SK-N-SH (cell line): ENCODE measurements at regions not wholly inside any gene's neighbourhood (a gene's known extent, or its start where the extent isn't known, plus 50 kb on each side); places are given as distances from the start of the nearest gene placed in this dataset.

Experiments used
- CHD2 ChIP-seq: fragments of 150-350 bp; IDR thresholded peaks from 2 replicates; pipeline ENCODE4 v1.6.1; 2018; ENCODE audit warnings: low read length; ENCODE audit not compliant: partially characterized antibody
- EP300 ChIP-seq, 2 experiments: IDR thresholded peaks; 2 replicates each; pipeline versions ENCODE4 v1.4.0 to v1.6.1; 2012; ENCODE audit warnings: borderline replicate concordance in 1 of 2, low read depth in 1 of 2, low read length in 1 of 2
- EZH2phosphoT487 ChIP-seq: fragments of 200-600 bp; sonication (generic); IDR thresholded peaks from 2 replicates; pipeline ENCODE4 v1.6.1; 2017; ENCODE audit warnings: low read depth, mixed run types, mild to moderate bottlenecking, antibody characterized with exemption, moderate library complexity, borderline replicate concordance
- GABPA ChIP-seq: IDR thresholded peaks from 2 replicates; pipeline ENCODE4 v1.4.0; 2012; ENCODE audit warnings: low read depth, mild to moderate bottlenecking
- POLR2AphosphoS5 ChIP-seq: IDR thresholded peaks from 2 replicates; pipeline ENCODE4 v1.6.1; 2012; ENCODE audit warnings: low read depth, low read length
- RFX5 ChIP-seq: IDR thresholded peaks from 2 replicates; pipeline ENCODE4 v1.6.1; 2012; ENCODE audit warnings: mild to moderate bottlenecking, improper control_type of control experiment, low read length
- SIN3A ChIP-seq: IDR thresholded peaks from 2 replicates; pipeline ENCODE4 v1.6.1; 2012; ENCODE audit warnings: low read depth, mild to moderate bottlenecking, low read length, moderate library complexity, borderline replicate concordance
- SMC3 ChIP-seq: IDR thresholded peaks from 2 replicates; pipeline ENCODE4 v1.6.1; 2012; ENCODE audit warnings: low read depth, low read length, improper control_type of control experiment
- TAF1 ChIP-seq: IDR thresholded peaks from 2 replicates; pipeline ENCODE4 v1.6.1; 2012; ENCODE audit warnings: low read depth, mild to moderate bottlenecking, low read length, moderate library complexity, borderline replicate concordance
- TF ChIP-seq, protein P1 (sequence below): fragments of 200-600 bp; sonication (generic); IDR thresholded peaks from 2 replicates; pipeline ENCODE4 v1.6.1; 2017; ENCODE audit warnings: antibody characterized with exemption, mild to moderate bottlenecking, moderate library complexity
- TF ChIP-seq, protein P2 (sequence below): IDR thresholded peaks from 2 replicates; pipeline ENCODE4 v1.4.0; 2012; ENCODE audit warnings: low read depth
- TF ChIP-seq, protein P3 (sequence below): IDR thresholded peaks from 2 replicates; pipeline ENCODE4 v1.6.1; 2012; ENCODE audit warnings: mild to moderate bottlenecking, low read depth, low read length, moderate library complexity

DNA sequence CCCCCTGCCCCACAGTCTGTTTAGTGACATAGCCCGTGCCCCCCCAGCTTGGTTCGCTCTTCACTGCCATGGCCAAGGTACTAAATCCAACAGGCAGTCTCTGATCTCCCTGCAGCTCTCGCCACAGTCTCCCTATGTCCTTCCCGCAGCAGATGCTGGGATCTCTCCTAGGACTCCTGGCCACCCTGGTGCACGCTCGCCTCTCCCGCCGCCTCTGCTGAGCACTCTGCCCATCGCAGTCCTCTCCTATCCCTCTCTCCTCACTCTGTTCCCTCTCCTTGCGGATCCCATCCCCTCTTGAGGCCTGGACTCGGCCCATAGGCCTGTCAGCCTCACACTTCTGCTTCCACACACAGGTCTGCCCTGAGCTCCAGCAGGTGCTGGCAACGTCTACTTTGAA is 204.8 kb upstream of the TCERG1L start:
- TF ChIP-seq, protein P1, sequence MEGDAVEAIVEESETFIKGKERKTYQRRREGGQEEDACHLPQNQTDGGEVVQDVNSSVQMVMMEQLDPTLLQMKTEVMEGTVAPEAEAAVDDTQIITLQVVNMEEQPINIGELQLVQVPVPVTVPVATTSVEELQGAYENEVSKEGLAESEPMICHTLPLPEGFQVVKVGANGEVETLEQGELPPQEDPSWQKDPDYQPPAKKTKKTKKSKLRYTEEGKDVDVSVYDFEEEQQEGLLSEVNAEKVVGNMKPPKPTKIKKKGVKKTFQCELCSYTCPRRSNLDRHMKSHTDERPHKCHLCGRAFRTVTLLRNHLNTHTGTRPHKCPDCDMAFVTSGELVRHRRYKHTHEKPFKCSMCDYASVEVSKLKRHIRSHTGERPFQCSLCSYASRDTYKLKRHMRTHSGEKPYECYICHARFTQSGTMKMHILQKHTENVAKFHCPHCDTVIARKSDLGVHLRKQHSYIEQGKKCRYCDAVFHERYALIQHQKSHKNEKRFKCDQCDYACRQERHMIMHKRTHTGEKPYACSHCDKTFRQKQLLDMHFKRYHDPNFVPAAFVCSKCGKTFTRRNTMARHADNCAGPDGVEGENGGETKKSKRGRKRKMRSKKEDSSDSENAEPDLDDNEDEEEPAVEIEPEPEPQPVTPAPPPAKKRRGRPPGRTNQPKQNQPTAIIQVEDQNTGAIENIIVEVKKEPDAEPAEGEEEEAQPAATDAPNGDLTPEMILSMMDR, result no peak
- no peak for TF ChIP-seq SMC3
- no peak for TF ChIP-seq POLR2AphosphoS5
- no peak for TF ChIP-seq EP300 (IDR thresholded peaks at IDR 0.05; ENCODE audit: borderline replicate concordance in 1 of 2, low read depth in 1 of 2, low read length in 1 of 2)
- TF ChIP-seq, protein P2, sequence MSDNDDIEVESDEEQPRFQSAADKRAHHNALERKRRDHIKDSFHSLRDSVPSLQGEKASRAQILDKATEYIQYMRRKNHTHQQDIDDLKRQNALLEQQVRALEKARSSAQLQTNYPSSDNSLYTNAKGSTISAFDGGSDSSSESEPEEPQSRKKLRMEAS, result no peak
- no peak for TF ChIP-seq SIN3A
- no peak for TF ChIP-seq GABPA
- no peak for TF ChIP-seq TAF1
- TF ChIP-seq, protein P3, sequence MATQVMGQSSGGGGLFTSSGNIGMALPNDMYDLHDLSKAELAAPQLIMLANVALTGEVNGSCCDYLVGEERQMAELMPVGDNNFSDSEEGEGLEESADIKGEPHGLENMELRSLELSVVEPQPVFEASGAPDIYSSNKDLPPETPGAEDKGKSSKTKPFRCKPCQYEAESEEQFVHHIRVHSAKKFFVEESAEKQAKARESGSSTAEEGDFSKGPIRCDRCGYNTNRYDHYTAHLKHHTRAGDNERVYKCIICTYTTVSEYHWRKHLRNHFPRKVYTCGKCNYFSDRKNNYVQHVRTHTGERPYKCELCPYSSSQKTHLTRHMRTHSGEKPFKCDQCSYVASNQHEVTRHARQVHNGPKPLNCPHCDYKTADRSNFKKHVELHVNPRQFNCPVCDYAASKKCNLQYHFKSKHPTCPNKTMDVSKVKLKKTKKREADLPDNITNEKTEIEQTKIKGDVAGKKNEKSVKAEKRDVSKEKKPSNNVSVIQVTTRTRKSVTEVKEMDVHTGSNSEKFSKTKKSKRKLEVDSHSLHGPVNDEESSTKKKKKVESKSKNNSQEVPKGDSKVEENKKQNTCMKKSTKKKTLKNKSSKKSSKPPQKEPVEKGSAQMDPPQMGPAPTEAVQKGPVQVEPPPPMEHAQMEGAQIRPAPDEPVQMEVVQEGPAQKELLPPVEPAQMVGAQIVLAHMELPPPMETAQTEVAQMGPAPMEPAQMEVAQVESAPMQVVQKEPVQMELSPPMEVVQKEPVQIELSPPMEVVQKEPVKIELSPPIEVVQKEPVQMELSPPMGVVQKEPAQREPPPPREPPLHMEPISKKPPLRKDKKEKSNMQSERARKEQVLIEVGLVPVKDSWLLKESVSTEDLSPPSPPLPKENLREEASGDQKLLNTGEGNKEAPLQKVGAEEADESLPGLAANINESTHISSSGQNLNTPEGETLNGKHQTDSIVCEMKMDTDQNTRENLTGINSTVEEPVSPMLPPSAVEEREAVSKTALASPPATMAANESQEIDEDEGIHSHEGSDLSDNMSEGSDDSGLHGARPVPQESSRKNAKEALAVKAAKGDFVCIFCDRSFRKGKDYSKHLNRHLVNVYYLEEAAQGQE, result no peak
- no peak for TF ChIP-seq RFX5
- TF ChIP-seq CHD2, result no peak
- no peak for TF ChIP-seq EZH2phosphoT487
